BLaER1 treated with 17β-estradiol and CSF1 and Interleukin-3, amounts not matched to agents 10 nM and 100 nM (cell line): ENCODE measurements at regions not wholly inside any gene's neighbourhood (a gene's known extent, or its start where the extent isn't known, plus 50 kb on each side); places are given as distances from the start of the nearest gene placed in this dataset.

Experiments
- H3K27ac ChIP-seq, 11 experiments: shearing (Covaris generic); formaldehyde crosslinking; 2 replicates each; pipeline ENCODE4 v1.8.1; 2022
- H3K27me3 ChIP-seq, 11 experiments: shearing (Covaris generic); formaldehyde crosslinking; 2 replicates each; pipeline ENCODE4 v1.8.1; 2022
- H3K36me3 ChIP-seq, 11 experiments: shearing (Covaris generic); formaldehyde crosslinking; 2 replicates each; pipeline ENCODE4 v1.8.1; 2022
- H3K4me1 ChIP-seq, 10 experiments: shearing (Covaris generic); formaldehyde crosslinking; 2 replicates each; pipeline ENCODE4 v1.8.1; 2022
- H3K4me2 ChIP-seq, 11 experiments: shearing (Covaris generic); formaldehyde crosslinking; 2 replicates each; pipeline ENCODE4 v1.8.1; 2022
- H3K4me3 ChIP-seq, 10 experiments: shearing (Covaris generic); formaldehyde crosslinking; 2 replicates each; pipeline ENCODE4 v1.8.1; 2022
- H3K9ac ChIP-seq, 11 experiments: shearing (Covaris generic); formaldehyde crosslinking; 2 replicates each; pipeline ENCODE4 v1.8.1; 2022
- H3K9me3 ChIP-seq, 11 experiments: shearing (Covaris generic); formaldehyde crosslinking; replicated peaks in 1 of 11; 2 replicates each; pipeline ENCODE4 v1.8.1; 2022
- H4K20me1 ChIP-seq, 11 experiments: shearing (Covaris generic); formaldehyde crosslinking; 2 replicates each; pipeline ENCODE4 v1.8.1; 2022
- Cebpa-rat ChIP-seq, 11 experiments: shearing (Covaris generic); IDR thresholded peaks; 2 replicates each; pipeline ENCODE4 v1.8.1; 2022

GRCh38 chr4:55186700-55187099, 61.3 kb upstream of the KDR start:
- no peaks in the 10 kb centered on the region for H4K20me1 ChIP-seq
- H3K9ac ChIP-seq = no peak overlapping the region
- H3K9me3 ChIP-seq = peaks cover 0 to 6% (median 0%) of the 10 kb centered on the region in 11 experiments; a peak in 1 of 22 replicates
- H3K4me1 ChIP-seq = peaks cover 0 to 13% (median 2%) of the 10 kb centered on the region in 10 experiments; a peak in 6 of 20 replicates
- no peaks in the 10 kb centered on the region for H3K27me3 ChIP-seq
- no peak for TF ChIP-seq Cebpa-rat (IDR thresholded peaks at IDR 0.05)
- no peak overlapping the region for H3K27ac ChIP-seq
- no peak overlapping the region for H3K4me2 ChIP-seq
- no peak overlapping the region for H3K4me3 ChIP-seq
- no peaks in the 10 kb centered on the region for H3K36me3 ChIP-seq

GRCh38 chr4:55214172-55214571, 88.8 kb upstream of the KDR start:
- Histone ChIP-seq H3K27ac (peak overlapping the region in 3 of 11 experiments; percentile 9 to 44 (median 24); a peak in 4 of 22 replicates), H3K9ac (0 out of 22 replicates have a peak overlapping the region, but pooled peaks of 1 of the 11 experiments have one; percentile 5), H3K9me3 (peaks cover 0 to 6% (median 5%) of the 10 kb centered on the region in 11 experiments; a peak in 4 of 22 replicates), H4K20me1 (no peaks in the 10 kb centered on the region), H3K4me2 (peak overlapping the region in 9 of 11 experiments; percentile 13 to 46 (median 30); a peak in 14 of 22 replicates), H3K36me3 (no peaks in the 10 kb centered on the region), H3K4me3 (no peak overlapping the region), H3K4me1 (peaks cover 5 to 8% (median 6%) of the 10 kb centered on the region in 10 experiments; a peak in 14 of 20 replicates), H3K27me3 (no peaks in the 10 kb centered on the region)
- no peak for TF ChIP-seq Cebpa-rat (IDR thresholded peaks at IDR 0.05)

- no peaks in the 10 kb centered on the region for H3K27me3 ChIP-seq
- peaks cover 5 to 8% (median 6%) of the 10 kb centered on the region in 10 experiments; a peak in 14 of 20 replicates for H3K4me1 ChIP-seq
- no peak for TF ChIP-seq Cebpa-rat (IDR thresholded peaks at IDR 0.05)
- H3K36me3 ChIP-seq = no peaks in the 10 kb centered on the region
- no peak overlapping the region for H3K4me3 ChIP-seq
- no peak overlapping the region for H3K27ac ChIP-seq
- no peak overlapping the region for H3K4me2 ChIP-seq
- no peak overlapping the region for H3K9ac ChIP-seq
- no peaks in the 10 kb centered on the region for H4K20me1 ChIP-seq
- no peaks in the 10 kb centered on the region; a peak in 1 of 22 replicates for H3K9me3 ChIP-seq
Observed at GRCh38 chr4:55215087-55215486, 89.7 kb upstream of the KDR start.

- no peak overlapping the region for H3K4me2 ChIP-seq
- peaks cover 5 to 8% (median 6%) of the 10 kb centered on the region in 10 experiments; a peak in 14 of 20 replicates for H3K4me1 ChIP-seq
- no peak overlapping the region for H3K9ac ChIP-seq
- no peak overlapping the region for H3K27ac ChIP-seq
- no peaks in the 10 kb centered on the region for H3K27me3 ChIP-seq
- H3K36me3 ChIP-seq = no peaks in the 10 kb centered on the region
- H4K20me1 ChIP-seq = no peaks in the 10 kb centered on the region
- H3K9me3 ChIP-seq = no peaks in the 10 kb centered on the region; a peak in 1 of 22 replicates
- no peak for TF ChIP-seq Cebpa-rat (IDR thresholded peaks at IDR 0.05)
- no peak overlapping the region for H3K4me3 ChIP-seq
Observed at GRCh38 chr4:55216863-55217635, 91.7 kb upstream of the KDR start.

- no peak for TF ChIP-seq Cebpa-rat (IDR thresholded peaks at IDR 0.05)
Observed at GRCh38 chr4:55218041-55218440, 92.6 kb upstream of the KDR start.

GRCh38 chr4:55237839-55238238, 108.2 kb upstream of the SRD5A3 start:
- no peak overlapping the region for H3K4me3 ChIP-seq
- H3K4me2 ChIP-seq = peak overlapping the region in 2 of 11 experiments; percentile 28 to 29; a peak in 2 of 22 replicates
- H3K36me3 ChIP-seq = no peaks in the 10 kb centered on the region; a peak in 1 of 22 replicates
- no peak overlapping the region for H3K9ac ChIP-seq
- no peak for TF ChIP-seq Cebpa-rat (IDR thresholded peaks at IDR 0.05)
- no peak overlapping the region for H3K27ac ChIP-seq
- peaks cover 4 to 15% (median 8%) of the 10 kb centered on the region in 10 experiments for H3K4me1 ChIP-seq
- no peaks in the 10 kb centered on the region for H3K27me3 ChIP-seq
- peaks cover 47 to 63% (median 53%) of the 10 kb centered on the region in 11 experiments for H3K9me3 ChIP-seq
- H4K20me1 ChIP-seq = no peaks in the 10 kb centered on the region

More at GRCh38 chr4:55218041-55218440, 92.6 kb upstream of the KDR start:
- no peaks in the 10 kb centered on the region for H4K20me1 ChIP-seq
- no peaks in the 10 kb centered on the region for H3K36me3 ChIP-seq
- H3K4me3 ChIP-seq = no peak overlapping the region
- no peak overlapping the region for H3K9ac ChIP-seq
- H3K9me3 ChIP-seq = no peaks in the 10 kb centered on the region; a peak in 1 of 22 replicates
- H3K27ac ChIP-seq = no peak overlapping the region
- peaks cover 5 to 8% (median 6%) of the 10 kb centered on the region in 10 experiments; a peak in 14 of 20 replicates for H3K4me1 ChIP-seq
- H3K4me2 ChIP-seq = no peak overlapping the region
- no peaks in the 10 kb centered on the region for H3K27me3 ChIP-seq

- Histone ChIP-seq H4K20me1 (no peaks in the 10 kb centered on the region), H3K27ac (no peak overlapping the region), H3K4me3 (no peak overlapping the region), H3K27me3 (no peaks in the 10 kb centered on the region), H3K9ac (no peak overlapping the region), H3K36me3 (no peaks in the 10 kb centered on the region; a peak in 1 of 22 replicates), H3K4me1 (peaks cover 9 to 21% (median 13%) of the 10 kb centered on the region in 10 experiments), H3K9me3 (peaks cover 47 to 63% (median 53%) of the 10 kb centered on the region in 11 experiments), H3K4me2 (peak overlapping the region in 1 of 11 experiments; percentile 28; a peak in 1 of 22 replicates)
- no peak for TF ChIP-seq Cebpa-rat (IDR thresholded peaks at IDR 0.05)
Observed at GRCh38 chr4:55238407-55238806, 107.6 kb upstream of the SRD5A3 start.

- H3K9ac ChIP-seq = no peak overlapping the region
- H3K4me3 ChIP-seq = no peak overlapping the region
- no peak for TF ChIP-seq Cebpa-rat (IDR thresholded peaks at IDR 0.05)
- no peaks in the 10 kb centered on the region for H3K36me3 ChIP-seq
- H3K9me3 ChIP-seq = peaks cover 36 to 47% (median 39%) of the 10 kb centered on the region in 11 experiments
- H3K27ac ChIP-seq = no peak overlapping the region
- H3K4me1 ChIP-seq = peaks cover 10 to 26% (median 17%) of the 10 kb centered on the region in 10 experiments
- H3K4me2 ChIP-seq = no peak overlapping the region
- no peaks in the 10 kb centered on the region for H3K27me3 ChIP-seq
- no peaks in the 10 kb centered on the region for H4K20me1 ChIP-seq
Observed at GRCh38 chr4:55241461-55241860, 104.6 kb upstream of the SRD5A3 start.

GRCh38 chr4:55242506-55242905, 103.5 kb upstream of the SRD5A3 start:
- no peaks in the 10 kb centered on the region for H3K36me3 ChIP-seq
- peaks cover 10 to 26% (median 18%) of the 10 kb centered on the region in 10 experiments for H3K4me1 ChIP-seq
- H3K27ac ChIP-seq = peak overlapping the region in 6 of 11 experiments; percentile 0 to 46 (median 17); a peak in 4 of 22 replicates
- peaks cover 34 to 46% (median 39%) of the 10 kb centered on the region in 11 experiments for H3K9me3 ChIP-seq
- no peak for TF ChIP-seq Cebpa-rat (IDR thresholded peaks at IDR 0.05)
- peak overlapping the region; percentile 50 to 77 (median 64) for H3K4me2 ChIP-seq
- no peaks in the 10 kb centered on the region for H3K27me3 ChIP-seq
- H3K9ac ChIP-seq = no peak overlapping the region
- no peak overlapping the region for H3K4me3 ChIP-seq
- H4K20me1 ChIP-seq = no peaks in the 10 kb centered on the region
